ENCODE measurements at regions not wholly inside any gene's neighbourhood (a gene's known extent, or its start where the extent isn't known, plus 50 kb on each side); places are given as distances from the start of the nearest gene placed in this dataset.

DNA sequence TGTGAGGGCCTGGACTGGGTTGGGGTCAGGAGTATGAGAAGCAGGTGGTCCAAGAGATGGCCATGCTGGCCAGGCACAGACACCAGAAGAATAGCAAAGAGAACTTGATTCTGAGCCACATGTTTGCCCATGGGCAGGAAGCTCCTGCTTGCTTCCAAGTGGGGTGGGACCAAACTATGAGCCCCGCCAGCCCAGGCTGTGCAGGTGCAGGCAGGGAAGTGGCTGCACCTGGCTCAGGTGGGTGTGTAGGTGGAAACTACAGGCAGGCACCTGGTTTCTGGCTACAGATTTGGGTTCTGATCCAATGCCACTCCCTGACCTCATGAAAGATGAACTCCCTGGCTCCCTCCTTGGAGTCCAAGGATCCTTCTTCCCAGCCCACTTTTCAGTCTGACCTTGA, 207.9 kb upstream of the KLF3 start:
- intact Hi-C loops (cut with DNase I): no loop called here
- DNase-seq (no peak), ATAC-seq (no peak)
- 100% methylated on average over 1 of the region's 1 CpG for WGBS, 2 donors
- Histone ChIP-seq H3K27me3 (no peaks in the 10 kb centered on the region), H3K27ac (no peak overlapping the region), H3K9me3 (peaks cover 0 to 2% (median 0%) of the 10 kb centered on the region in 11 donors), H3K4me1 (no peaks in the 10 kb centered on the region), H3K36me3 (no peaks in the 10 kb centered on the region), H3K4me3 (no peak overlapping the region)
- TF ChIP-seq CTCF (IDR thresholded peaks at IDR 0.05): no peak

GRCh38 chr4:38461342-38461741, 202.7 kb upstream of the KLF3 start:
- ATAC-seq (no peak), DNase-seq (no peak)
- Histone ChIP-seq H3K27ac (no peak overlapping the region), H3K4me3 (no peak overlapping the region), H3K4me1 (peaks cover 0 to 10% (median 0%) of the 10 kb centered on the region in 9 donors), H3K27me3 (no peaks in the 10 kb centered on the region), H3K9me3 (no peaks in the 10 kb centered on the region), H3K36me3 (no peaks in the 10 kb centered on the region)
- WGBS, 2 donors: 90 to 92% methylated on average over 7 of the region's 7 CpGs
- TF ChIP-seq CTCF (IDR thresholded peaks at IDR 0.05): no peak
- intact Hi-C loops (cut with DNase I): loop anchor here in 1 of 10 donors (10.0 kb wide), 1 partner anchor 137 kb away; no protein-coding TSS in a partner anchor

DNA sequence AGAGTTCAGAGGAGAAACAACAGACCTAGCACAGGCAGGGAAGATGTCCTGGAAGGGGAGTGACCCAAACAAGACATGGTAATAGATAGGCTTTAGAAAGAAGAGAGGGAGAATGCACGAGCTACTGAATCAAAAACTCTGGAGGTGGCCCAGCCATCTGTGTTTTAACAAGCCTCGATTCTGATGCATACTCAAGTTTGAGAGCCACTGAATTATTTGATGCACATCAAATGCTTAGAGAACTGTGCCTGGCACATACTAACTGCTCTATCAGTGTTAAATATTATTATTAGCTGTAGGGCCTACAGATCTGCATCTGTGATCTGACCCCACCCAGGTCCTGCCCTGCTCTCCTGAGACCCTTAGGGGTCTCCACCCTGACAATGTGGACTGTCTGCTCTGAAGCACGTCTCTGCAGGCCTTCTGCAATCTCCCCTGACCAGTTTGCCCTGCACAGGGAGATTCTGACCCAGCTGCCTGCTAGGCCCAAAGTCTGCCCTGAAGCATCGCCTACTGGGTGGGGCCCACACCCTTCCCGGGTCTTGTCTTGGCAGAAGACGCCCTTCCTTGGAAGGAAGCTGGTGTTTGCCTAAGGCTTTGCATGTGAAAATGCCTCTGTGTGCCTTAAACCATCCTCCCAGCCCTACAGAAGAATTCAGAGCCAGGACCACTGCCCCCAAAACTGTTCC, 201.5 kb upstream of the KLF3 start:
- H3K9me3 ChIP-seq: peaks cover 0 to 10% (median 6%) of the 10 kb centered on the region in 11 donors
- no peak overlapping the region for H3K27ac ChIP-seq
- ATAC-seq (no peak), DNase-seq (no peak)
- H3K36me3 ChIP-seq: no peaks in the 10 kb centered on the region
- no peak for TF ChIP-seq CTCF (IDR thresholded peaks at IDR 0.05)
- H3K4me3 ChIP-seq: no peak overlapping the region
- H3K27me3 ChIP-seq: no peaks in the 10 kb centered on the region
- peaks cover 0 to 10% (median 0%) of the 10 kb centered on the region in 9 donors for H3K4me1 ChIP-seq
- 63 to 71% methylated on average over 6 of the region's 6 CpGs for WGBS, 2 donors
- intact Hi-C loops (cut with DNase I): loop anchor here in 1 of 10 donors (10.0 kb wide), 1 partner anchor 138 kb away; no protein-coding TSS in a partner anchor

GRCh38 chr4:38463268-38463958, 200.6 kb upstream of the KLF3 start:
- no peak for TF ChIP-seq CTCF (IDR thresholded peaks at IDR 0.05)
- H3K4me1 ChIP-seq: peaks cover 0 to 14% (median 0%) of the 10 kb centered on the region in 9 donors
- no peak for DNase-seq
- H3K27me3 ChIP-seq: no peaks in the 10 kb centered on the region
- H3K27ac ChIP-seq: no peak overlapping the region
- peaks cover 0 to 11% (median 8%) of the 10 kb centered on the region in 11 donors for H3K9me3 ChIP-seq
- intact Hi-C loops (cut with DNase I): loop anchor here in 1 of 10 donors (10.0 kb wide), 1 partner anchor 139 kb away; no protein-coding TSS in a partner anchor
- no peak for ATAC-seq
- 89 to 93% methylated on average over 6 of the region's 6 CpGs for WGBS, 2 donors
- H3K36me3 ChIP-seq: no peaks in the 10 kb centered on the region
- no peak overlapping the region for H3K4me3 ChIP-seq

Measured in heart right ventricle (tissue), 16 donors.